ENCODE measurements at regions not wholly inside any gene's neighbourhood (a gene's known extent, or its start where the extent isn't known, plus 50 kb on each side); places are given as distances from the start of the nearest gene placed in this dataset.

DNA sequence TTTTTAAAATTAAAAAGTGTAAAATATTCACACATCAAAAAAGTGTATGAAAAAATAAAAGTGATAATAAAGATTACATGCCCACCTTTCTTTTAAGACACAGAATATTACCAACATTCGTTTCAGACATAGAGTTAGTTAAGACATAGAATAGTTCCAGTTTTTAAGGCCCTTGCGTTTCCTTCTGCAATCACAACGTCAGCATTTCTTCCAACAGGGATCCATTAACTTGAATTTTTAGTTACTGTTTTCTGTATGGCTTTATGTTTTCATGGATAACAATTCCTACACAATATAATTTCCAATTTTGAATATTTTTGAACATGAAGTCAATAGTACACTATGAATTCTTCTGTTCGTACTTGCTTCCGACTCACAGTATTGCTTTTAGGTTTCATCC, 170.8 kb upstream of the C11orf87 start:
- H3K36me3 ChIP-seq (ENCODE audit: insufficient read depth, low read length) = no peaks in the 10 kb centered on the region
- no peak overlapping the region for H3K9ac ChIP-seq (ENCODE audit: low read depth, low read length)
- no peaks in the 10 kb centered on the region for H3K9me3 ChIP-seq (ENCODE audit: insufficient read depth, low read length, severe bottlenecking)
- TF ChIP-seq, protein P1, sequence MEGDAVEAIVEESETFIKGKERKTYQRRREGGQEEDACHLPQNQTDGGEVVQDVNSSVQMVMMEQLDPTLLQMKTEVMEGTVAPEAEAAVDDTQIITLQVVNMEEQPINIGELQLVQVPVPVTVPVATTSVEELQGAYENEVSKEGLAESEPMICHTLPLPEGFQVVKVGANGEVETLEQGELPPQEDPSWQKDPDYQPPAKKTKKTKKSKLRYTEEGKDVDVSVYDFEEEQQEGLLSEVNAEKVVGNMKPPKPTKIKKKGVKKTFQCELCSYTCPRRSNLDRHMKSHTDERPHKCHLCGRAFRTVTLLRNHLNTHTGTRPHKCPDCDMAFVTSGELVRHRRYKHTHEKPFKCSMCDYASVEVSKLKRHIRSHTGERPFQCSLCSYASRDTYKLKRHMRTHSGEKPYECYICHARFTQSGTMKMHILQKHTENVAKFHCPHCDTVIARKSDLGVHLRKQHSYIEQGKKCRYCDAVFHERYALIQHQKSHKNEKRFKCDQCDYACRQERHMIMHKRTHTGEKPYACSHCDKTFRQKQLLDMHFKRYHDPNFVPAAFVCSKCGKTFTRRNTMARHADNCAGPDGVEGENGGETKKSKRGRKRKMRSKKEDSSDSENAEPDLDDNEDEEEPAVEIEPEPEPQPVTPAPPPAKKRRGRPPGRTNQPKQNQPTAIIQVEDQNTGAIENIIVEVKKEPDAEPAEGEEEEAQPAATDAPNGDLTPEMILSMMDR (IDR thresholded peaks at IDR 0.05; ENCODE audit: borderline replicate concordance, extremely low read depth, low read length, poor library complexity, severe bottlenecking) = no peak
- no peak for TF ChIP-seq EZH2 (IDR thresholded peaks at IDR 0.05; ENCODE audit: borderline replicate concordance, low read depth, low read length, severe bottlenecking)
- ATAC-seq (ENCODE audit: insufficient read depth, low read depth) (no peak), DNase-seq (no peak)
- no peaks in the 10 kb centered on the region for H3K79me2 ChIP-seq (ENCODE audit: insufficient read depth, low read length)
- no peak overlapping the region for H3K4me2 ChIP-seq (ENCODE audit: insufficient read depth, low read length)
- H3K4me1 ChIP-seq (ENCODE audit: insufficient read depth, low read length) = no peaks in the 10 kb centered on the region
- H3K27ac ChIP-seq (ENCODE audit: low read length) = no peak overlapping the region
- H3K27me3 ChIP-seq (ENCODE audit: insufficient read depth, low read length, poor library complexity) = no peaks in the 10 kb centered on the region
- no peaks in the 10 kb centered on the region for H4K20me1 ChIP-seq (ENCODE audit: insufficient read depth, low read length)
- H2AFZ ChIP-seq (ENCODE audit: low read depth, low read length) = no peak overlapping the region
- H3K4me3 ChIP-seq (ENCODE audit: low read depth in 1 of 2, low read length in 2 of 2) = no peak overlapping the region

DNA sequence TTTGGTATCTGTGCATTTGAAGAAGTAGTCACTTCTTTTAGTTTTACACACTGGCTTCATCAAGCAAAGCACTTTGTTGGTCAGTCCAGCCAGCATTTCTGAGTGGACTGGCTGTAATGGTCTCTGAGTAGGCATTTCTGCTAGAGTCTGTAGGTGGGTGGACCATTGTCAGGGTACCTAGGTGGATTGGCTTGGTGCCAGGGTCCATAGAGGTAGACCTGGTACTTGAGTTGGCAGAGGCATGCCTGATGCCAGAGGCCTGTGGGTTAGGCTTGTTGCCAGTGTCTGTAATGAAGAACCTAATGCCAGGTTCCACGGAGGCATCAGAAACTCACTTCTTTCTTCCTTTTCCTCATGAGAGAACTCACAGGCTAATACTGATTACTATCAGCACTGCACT, 157.9 kb upstream of the C11orf87 start:
- Histone ChIP-seq H3K4me2 (ENCODE audit: insufficient read depth, low read length) (no peak overlapping the region), H3K79me2 (ENCODE audit: insufficient read depth, low read length) (no peaks in the 10 kb centered on the region), H3K27me3 (ENCODE audit: insufficient read depth, low read length, poor library complexity) (no peaks in the 10 kb centered on the region), H2AFZ (ENCODE audit: low read depth, low read length) (no peak overlapping the region), H3K4me1 (ENCODE audit: insufficient read depth, low read length) (no peaks in the 10 kb centered on the region), H3K4me3 (ENCODE audit: low read depth in 1 of 2, low read length in 2 of 2) (no peak overlapping the region), H3K27ac (ENCODE audit: low read length) (no peak overlapping the region), H4K20me1 (ENCODE audit: insufficient read depth, low read length) (no peaks in the 10 kb centered on the region), H3K36me3 (ENCODE audit: insufficient read depth, low read length) (no peaks in the 10 kb centered on the region), H3K9ac (ENCODE audit: low read depth, low read length) (no peak overlapping the region), H3K9me3 (ENCODE audit: insufficient read depth, low read length, severe bottlenecking) (peaks cover 3% of the 10 kb centered on the region)
- no peak for DNase-seq
- TF ChIP-seq, protein P1 (IDR thresholded peaks at IDR 0.05; ENCODE audit: borderline replicate concordance, extremely low read depth, low read length, poor library complexity, severe bottlenecking) = no peak
- no peak for TF ChIP-seq EZH2 (IDR thresholded peaks at IDR 0.05; ENCODE audit: borderline replicate concordance, low read depth, low read length, severe bottlenecking)
- no peak for ATAC-seq (ENCODE audit: insufficient read depth, low read depth)

DNA sequence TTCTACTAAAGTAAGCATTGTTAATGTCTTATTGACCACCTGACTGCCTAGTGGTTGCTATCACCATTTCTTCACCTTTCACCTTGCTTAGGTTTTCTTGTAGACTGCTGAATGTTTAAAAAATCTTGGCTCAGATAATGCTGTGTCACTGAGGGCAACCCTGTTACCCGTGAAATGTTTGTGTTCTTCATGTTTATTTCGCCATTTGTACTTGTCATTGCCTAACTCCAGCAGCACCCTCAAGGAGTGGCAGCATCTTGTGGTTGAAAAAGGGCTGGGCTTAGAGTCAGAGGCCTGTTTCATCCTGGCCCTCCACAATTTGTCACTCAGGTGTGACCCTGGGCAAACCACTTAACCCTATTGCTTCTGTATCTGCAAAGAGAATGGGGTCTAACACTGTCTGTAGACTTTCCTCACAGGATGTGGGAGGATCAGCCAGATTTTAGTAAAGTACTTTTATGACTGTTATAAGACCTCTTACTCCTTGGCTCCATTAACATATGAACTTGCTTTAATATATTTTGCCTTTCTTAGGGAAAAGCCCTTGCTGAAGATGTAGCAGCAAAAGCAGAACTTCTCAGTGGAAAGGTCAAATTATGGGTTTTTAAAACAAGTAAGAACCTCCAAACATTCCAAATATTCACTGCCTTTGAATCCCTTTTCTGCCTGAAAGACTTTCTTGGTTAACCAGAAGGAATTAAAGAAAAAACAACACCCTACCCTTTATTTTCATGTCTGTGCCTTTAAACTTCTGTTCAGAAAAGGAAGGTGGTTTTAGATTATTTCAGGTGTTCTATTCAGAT, 154.5 kb upstream of the C11orf87 start:
- Histone ChIP-seq H3K79me2 (ENCODE audit: insufficient read depth, low read length) (no peaks in the 10 kb centered on the region), H2AFZ (ENCODE audit: low read depth, low read length) (no peak overlapping the region), H4K20me1 (ENCODE audit: insufficient read depth, low read length) (no peaks in the 10 kb centered on the region), H3K4me3 (ENCODE audit: low read depth in 1 of 2, low read length in 2 of 2) (no peak overlapping the region), H3K27ac (ENCODE audit: low read length) (no peak overlapping the region), H3K27me3 (ENCODE audit: insufficient read depth, low read length, poor library complexity) (no peaks in the 10 kb centered on the region), H3K9ac (ENCODE audit: low read depth, low read length) (no peak overlapping the region), H3K4me2 (ENCODE audit: insufficient read depth, low read length) (no peak overlapping the region), H3K4me1 (ENCODE audit: insufficient read depth, low read length) (no peaks in the 10 kb centered on the region), H3K36me3 (ENCODE audit: insufficient read depth, low read length) (no peaks in the 10 kb centered on the region), H3K9me3 (ENCODE audit: insufficient read depth, low read length, severe bottlenecking) (peaks cover 2% of the 10 kb centered on the region)
- DNase-seq (no peak), ATAC-seq (ENCODE audit: insufficient read depth, low read depth) (no peak)
- TF ChIP-seq EZH2 (IDR thresholded peaks at IDR 0.05; ENCODE audit: borderline replicate concordance, low read depth, low read length, severe bottlenecking) = no peak
- TF ChIP-seq, protein P1 (IDR thresholded peaks at IDR 0.05; ENCODE audit: borderline replicate concordance, extremely low read depth, low read length, poor library complexity, severe bottlenecking) = no peak
